ENCODE measurements at regions not wholly inside any gene's neighbourhood (a gene's known extent, or its start where the extent isn't known, plus 50 kb on each side); places are given as distances from the start of the nearest gene placed in this dataset.
A peak's percentile ranks its signal among the peaks of the same experiment; 100 is the strongest.

DNA sequence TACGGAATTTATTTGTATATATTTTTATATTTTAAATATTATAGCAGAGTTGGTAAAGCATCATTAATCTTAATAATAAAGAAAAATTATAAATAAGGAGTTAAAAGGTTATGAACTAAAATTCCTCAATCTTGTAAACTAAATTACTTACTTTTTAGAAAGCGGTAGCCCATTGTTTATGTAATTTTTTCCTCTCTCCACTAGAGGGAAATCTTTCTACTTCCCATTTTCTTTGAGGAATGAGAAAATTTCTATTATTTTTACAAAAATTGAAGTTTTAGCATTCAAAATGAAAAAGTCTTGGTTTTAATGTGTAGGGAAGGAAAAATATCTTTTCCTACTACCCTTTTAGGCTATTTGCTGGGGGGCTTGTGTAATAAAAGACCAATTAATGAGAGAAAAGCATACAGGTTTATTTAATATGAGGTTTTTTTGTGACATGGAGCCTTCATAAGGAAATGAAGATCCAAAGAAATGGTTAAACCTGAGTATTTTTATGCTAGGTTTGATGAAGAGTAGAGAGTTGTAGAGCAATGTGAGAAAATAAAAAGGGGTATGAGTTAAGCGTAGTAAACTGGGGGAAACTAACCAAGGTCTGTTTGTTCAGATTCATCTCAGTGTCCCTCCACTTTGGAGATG lies 68.7 kb upstream of the ADAD1 start:
- DNase-seq: peak; percentile 58

DNA sequence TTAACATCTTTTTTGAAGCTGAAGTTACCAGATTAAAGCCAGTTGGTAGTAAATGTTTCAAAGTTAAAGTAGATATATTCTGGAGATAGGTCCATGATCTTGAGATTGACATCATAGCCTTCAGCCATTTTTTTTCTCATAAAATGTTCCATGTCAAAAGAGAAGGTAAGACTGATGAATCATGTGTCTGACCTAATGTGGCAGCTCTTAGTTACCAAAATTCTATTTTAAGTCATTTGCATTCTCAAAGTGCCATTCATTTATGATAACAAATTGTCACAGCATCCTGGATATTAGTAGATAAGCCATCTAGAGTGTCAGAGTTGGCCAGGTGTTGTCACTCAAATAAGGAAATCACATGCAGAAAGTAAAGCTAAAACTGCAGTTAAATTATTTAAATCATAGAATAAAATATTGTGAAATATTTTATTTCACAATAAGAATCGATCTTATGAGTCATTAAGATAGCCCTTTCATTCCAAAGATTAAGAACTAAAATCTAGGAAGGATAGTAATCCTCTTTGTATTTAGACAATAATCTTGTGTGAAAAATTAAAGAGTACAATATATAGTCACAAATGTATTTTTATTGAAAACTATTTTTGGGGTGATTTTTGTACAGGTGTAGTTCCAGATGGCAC lies 65.7 kb upstream of the ADAD1 start:
- DNase-seq: no peak

DNA sequence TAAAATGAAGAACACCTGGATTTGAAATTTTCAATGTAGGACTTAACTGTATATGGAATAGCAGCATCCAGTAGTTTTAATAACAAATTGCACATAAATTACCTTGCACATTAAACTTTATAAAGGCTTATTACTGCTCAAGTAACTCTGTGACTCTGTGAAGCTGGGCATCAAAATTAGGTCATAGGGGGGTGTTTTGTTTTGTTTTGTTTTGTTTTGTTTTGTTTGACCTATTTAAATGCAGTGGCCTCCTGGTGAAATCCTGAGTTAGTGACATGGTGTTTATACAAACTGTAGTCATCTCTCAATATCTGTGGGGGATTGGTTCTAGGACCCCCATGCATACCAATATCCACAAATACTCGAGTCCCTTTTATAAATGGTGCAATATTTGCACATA lies 51.9 kb upstream of the ADAD1 start:
- DNase-seq: no peak

- DNase-seq: no peak
These were observed 49.9 kb upstream of the ADAD1 start for GRCh38 chr4:122328893-122329292.
